WI38 (cell line): ENCODE measurements at regions not wholly inside any gene's neighbourhood (a gene's known extent, or its start where the extent isn't known, plus 50 kb on each side); places are given as distances from the start of the nearest gene placed in this dataset.

Experiments used
- H3K4me3 ChIP-seq: 2 replicates; pipeline ENCODE4 v1.5.1; 2011; ENCODE audit warnings: low read depth, mild to moderate bottlenecking, control low read depth, low read length
- CTCF ChIP-seq: IDR thresholded peaks from 2 replicates; pipeline ENCODE4 v1.5.1; 2012; ENCODE audit warnings: low read depth, mild to moderate bottlenecking, control low read depth, low read length

GRCh38 chrX:25344161-25344936 lies 328.6 kb upstream of the ARX start:
- no peak overlapping the region for H3K4me3 ChIP-seq
- no peak for TF ChIP-seq CTCF

- H3K4me3 ChIP-seq: no peak overlapping the region
- no peak for TF ChIP-seq CTCF
Measured at GRCh38 chrX:25343060-25343459, 327.3 kb upstream of the ARX start.

- TF ChIP-seq CTCF: no peak
- H3K4me3 ChIP-seq: no peak overlapping the region
Measured at GRCh38 chrX:25337841-25338240, 322.1 kb upstream of the ARX start.

GRCh38 chrX:25300994-25301393 lies 285.2 kb upstream of the ARX start:
- no peak overlapping the region for H3K4me3 ChIP-seq
- TF ChIP-seq CTCF: no peak

- TF ChIP-seq CTCF: no peak
- no peak overlapping the region for H3K4me3 ChIP-seq
Measured at GRCh38 chrX:25296850-25297249, 281.1 kb upstream of the ARX start.

- no peak overlapping the region for H3K4me3 ChIP-seq
- no peak for TF ChIP-seq CTCF
Measured at GRCh38 chrX:25295466-25295865, 279.7 kb upstream of the ARX start.

GRCh38 chrX:25290132-25290531 lies 274.4 kb upstream of the ARX start:
- no peak overlapping the region for H3K4me3 ChIP-seq
- TF ChIP-seq CTCF: no peak
